Activated naive CD8-positive, alpha-beta T cell treated with anti-CD3 and anti-CD28 coated beads, Interleukin-2, amount 50 U/mL, for 16 hours (primary cell): ENCODE measurements at regions not wholly inside any gene's neighbourhood (a gene's known extent, or its start where the extent isn't known, plus 50 kb on each side); places are given as distances from the start of the nearest gene placed in this dataset.

Source experiments
- DNase-seq: peaks from one replicate; pipeline ENCODE4 v3.0.0-alpha.2; 2020; ENCODE audit warnings: low read depth, low spot score

GRCh38 chr6:169850154-169850553, 98.7 kb downstream of the ERMARD start:
- no peak for DNase-seq

- no peak for DNase-seq
Measured at GRCh38 chr6:169849396-169849795, 98.0 kb downstream of the ERMARD start.

- no peak for DNase-seq
Measured at GRCh38 chr6:169848946-169849345, 97.5 kb downstream of the ERMARD start.

- no peak for DNase-seq
Measured at GRCh38 chr6:169847901-169848311, 96.5 kb downstream of the ERMARD start.

- DNase-seq = no peak
Measured at GRCh38 chr6:169847141-169847674, 95.8 kb downstream of the ERMARD start.

GRCh38 chr6:169846286-169847056, 95.0 kb downstream of the ERMARD start:
- no peak for DNase-seq

- DNase-seq = no peak
Measured at GRCh38 chr6:169845426-169846285, 94.2 kb downstream of the ERMARD start.

GRCh38 chr6:169844946-169845345, 93.5 kb downstream of the ERMARD start:
- no peak for DNase-seq

GRCh38 chr6:169843991-169844390, 92.6 kb downstream of the ERMARD start:
- no peak for DNase-seq

- DNase-seq = no peak
Measured at GRCh38 chr6:169843110-169843509, 91.7 kb downstream of the ERMARD start.

GRCh38 chr6:169841907-169842606, 90.6 kb downstream of the ERMARD start:
- no peak for DNase-seq

- DNase-seq = no peak
Measured at GRCh38 chr6:169841251-169841650, 89.8 kb downstream of the ERMARD start.

- DNase-seq = no peak
Measured at GRCh38 chr6:169839898-169840631, 88.6 kb downstream of the ERMARD start.

- no peak for DNase-seq
Measured at GRCh38 chr6:169839493-169839892, 88.1 kb downstream of the ERMARD start.

- no peak for DNase-seq
Measured at GRCh38 chr6:169839029-169839481, 87.6 kb downstream of the ERMARD start.

GRCh38 chr6:169838346-169839028, 87.1 kb downstream of the ERMARD start:
- DNase-seq = no peak

GRCh38 chr6:169837529-169838250, 86.3 kb downstream of the ERMARD start:
- no peak for DNase-seq

GRCh38 chr6:169833258-169833794, 81.9 kb downstream of the ERMARD start:
- no peak for DNase-seq

GRCh38 chr6:169832247-169832948, 81.0 kb downstream of the ERMARD start:
- DNase-seq = no peak
